ENCODE measurements at regions not wholly inside any gene's neighbourhood (a gene's known extent, or its start where the extent isn't known, plus 50 kb on each side); places are given as distances from the start of the nearest gene placed in this dataset.

DNA sequence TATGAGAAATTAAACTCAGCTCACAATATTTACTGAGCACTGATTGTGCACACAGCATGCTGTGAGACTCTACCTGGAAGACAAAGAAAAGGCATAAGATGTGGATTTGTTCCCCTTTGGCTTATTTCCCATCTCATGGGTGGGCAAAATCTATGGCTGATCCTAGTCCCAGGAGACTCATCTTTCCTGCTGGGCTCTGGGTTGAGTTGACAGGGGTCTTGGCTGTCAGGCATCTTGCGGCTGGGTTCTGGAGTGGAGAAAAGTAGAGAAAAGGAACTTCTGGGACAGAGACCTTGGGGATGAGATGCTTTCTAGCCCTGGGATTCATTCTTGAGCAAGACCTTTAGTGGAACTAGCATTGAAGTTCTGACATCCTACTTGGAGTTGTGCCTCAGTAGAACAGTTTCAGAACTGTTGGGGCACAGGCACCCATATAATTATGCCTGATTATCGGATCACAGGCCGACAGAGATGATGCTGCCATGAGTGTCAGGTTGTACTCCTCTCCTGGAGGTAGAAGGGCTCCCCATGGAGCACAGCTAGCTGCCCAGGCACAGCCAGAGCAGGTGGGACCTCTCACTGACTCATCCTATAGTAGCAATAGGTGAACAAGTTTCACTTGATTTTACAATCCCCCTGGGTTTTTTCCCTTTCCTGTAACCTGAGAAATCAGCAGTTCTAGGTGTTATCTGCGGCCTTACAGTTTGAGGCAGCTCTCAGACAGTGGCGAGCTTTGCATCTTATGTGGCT is 260.9 kb downstream of the CYRIA start:
- Mint-ChIP-seq H3K27me3 (ENCODE audit: unreplicated experiment) (peaks cover 2% of the 10 kb centered on the region), H3K4me1 (ENCODE audit: low read depth, unreplicated experiment) (peaks cover 4% of the 10 kb centered on the region), H3K4me3 (ENCODE audit: unreplicated experiment) (no peak overlapping the region), H3K9me3 (ENCODE audit: unreplicated experiment) (no peaks in the 10 kb centered on the region), H3K36me3 (ENCODE audit: unreplicated experiment) (no peaks in the 10 kb centered on the region), H3K27ac (ENCODE audit: unreplicated experiment) (no peak overlapping the region)
- TF ChIP-seq, protein P1, sequence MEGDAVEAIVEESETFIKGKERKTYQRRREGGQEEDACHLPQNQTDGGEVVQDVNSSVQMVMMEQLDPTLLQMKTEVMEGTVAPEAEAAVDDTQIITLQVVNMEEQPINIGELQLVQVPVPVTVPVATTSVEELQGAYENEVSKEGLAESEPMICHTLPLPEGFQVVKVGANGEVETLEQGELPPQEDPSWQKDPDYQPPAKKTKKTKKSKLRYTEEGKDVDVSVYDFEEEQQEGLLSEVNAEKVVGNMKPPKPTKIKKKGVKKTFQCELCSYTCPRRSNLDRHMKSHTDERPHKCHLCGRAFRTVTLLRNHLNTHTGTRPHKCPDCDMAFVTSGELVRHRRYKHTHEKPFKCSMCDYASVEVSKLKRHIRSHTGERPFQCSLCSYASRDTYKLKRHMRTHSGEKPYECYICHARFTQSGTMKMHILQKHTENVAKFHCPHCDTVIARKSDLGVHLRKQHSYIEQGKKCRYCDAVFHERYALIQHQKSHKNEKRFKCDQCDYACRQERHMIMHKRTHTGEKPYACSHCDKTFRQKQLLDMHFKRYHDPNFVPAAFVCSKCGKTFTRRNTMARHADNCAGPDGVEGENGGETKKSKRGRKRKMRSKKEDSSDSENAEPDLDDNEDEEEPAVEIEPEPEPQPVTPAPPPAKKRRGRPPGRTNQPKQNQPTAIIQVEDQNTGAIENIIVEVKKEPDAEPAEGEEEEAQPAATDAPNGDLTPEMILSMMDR (IDR thresholded peaks at IDR 0.05; ENCODE audit: partially characterized antibody, unreplicated experiment), result no peak
- no peak for DNase-seq

DNA sequence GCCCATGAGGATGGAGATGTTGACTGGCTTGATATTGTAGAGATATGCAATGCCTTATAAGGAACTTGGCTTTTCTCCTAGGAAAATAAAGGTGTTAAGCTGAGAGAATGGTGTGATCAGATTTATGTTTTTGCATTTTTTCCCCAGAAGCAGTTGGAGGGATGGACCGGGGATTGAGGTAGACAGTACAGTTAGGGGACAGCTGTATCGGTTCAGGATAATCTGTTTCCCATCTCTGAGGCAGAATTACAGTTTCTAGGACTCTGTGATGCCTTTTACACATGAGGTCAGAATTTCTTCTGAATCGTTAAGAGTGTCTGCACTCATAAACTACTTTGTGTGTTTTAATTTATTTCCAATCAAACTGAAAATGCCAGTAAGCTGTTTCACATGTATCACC is 261.5 kb downstream of the CYRIA start:
- H3K4me1 Mint-ChIP-seq (ENCODE audit: low read depth, unreplicated experiment), result peaks cover 4% of the 10 kb centered on the region
- DNase-seq, result no peak
- TF ChIP-seq, protein P1 (IDR thresholded peaks at IDR 0.05; ENCODE audit: partially characterized antibody, unreplicated experiment), result no peak
- H3K36me3 Mint-ChIP-seq (ENCODE audit: unreplicated experiment), result no peaks in the 10 kb centered on the region
- H3K4me3 Mint-ChIP-seq (ENCODE audit: unreplicated experiment), result no peak overlapping the region
- H3K9me3 Mint-ChIP-seq (ENCODE audit: unreplicated experiment), result no peaks in the 10 kb centered on the region
- H3K27ac Mint-ChIP-seq (ENCODE audit: unreplicated experiment), result no peak overlapping the region
- H3K27me3 Mint-ChIP-seq (ENCODE audit: unreplicated experiment), result peaks cover 2% of the 10 kb centered on the region

DNA sequence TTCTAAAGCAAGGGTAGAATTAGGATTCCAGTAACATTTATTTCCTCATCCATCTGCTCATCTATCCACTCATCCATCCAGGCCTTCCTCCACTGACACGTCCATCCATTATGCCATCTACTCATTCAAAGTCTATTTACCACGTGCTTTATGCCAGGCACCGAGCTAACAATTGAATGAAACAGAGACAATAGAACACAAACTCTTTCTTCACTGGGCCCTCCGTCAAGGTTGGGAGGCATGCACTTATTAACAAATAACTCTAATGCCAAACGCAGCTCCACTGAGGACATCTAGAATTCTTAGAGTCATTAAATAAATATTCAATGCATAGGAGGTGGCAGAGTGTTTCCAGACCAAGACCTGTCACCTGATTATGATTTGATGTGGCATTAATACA is 262.7 kb downstream of the CYRIA start:
- H3K36me3 Mint-ChIP-seq (ENCODE audit: unreplicated experiment), result no peaks in the 10 kb centered on the region
- H3K9me3 Mint-ChIP-seq (ENCODE audit: unreplicated experiment), result no peaks in the 10 kb centered on the region
- no peak overlapping the region for H3K27ac Mint-ChIP-seq (ENCODE audit: unreplicated experiment)
- no peak overlapping the region for H3K4me3 Mint-ChIP-seq (ENCODE audit: unreplicated experiment)
- DNase-seq, result no peak
- peaks cover 2% of the 10 kb centered on the region for H3K27me3 Mint-ChIP-seq (ENCODE audit: unreplicated experiment)
- TF ChIP-seq, protein P1 (IDR thresholded peaks at IDR 0.05; ENCODE audit: partially characterized antibody, unreplicated experiment), result no peak
- peaks cover 4% of the 10 kb centered on the region for H3K4me1 Mint-ChIP-seq (ENCODE audit: low read depth, unreplicated experiment)

DNA sequence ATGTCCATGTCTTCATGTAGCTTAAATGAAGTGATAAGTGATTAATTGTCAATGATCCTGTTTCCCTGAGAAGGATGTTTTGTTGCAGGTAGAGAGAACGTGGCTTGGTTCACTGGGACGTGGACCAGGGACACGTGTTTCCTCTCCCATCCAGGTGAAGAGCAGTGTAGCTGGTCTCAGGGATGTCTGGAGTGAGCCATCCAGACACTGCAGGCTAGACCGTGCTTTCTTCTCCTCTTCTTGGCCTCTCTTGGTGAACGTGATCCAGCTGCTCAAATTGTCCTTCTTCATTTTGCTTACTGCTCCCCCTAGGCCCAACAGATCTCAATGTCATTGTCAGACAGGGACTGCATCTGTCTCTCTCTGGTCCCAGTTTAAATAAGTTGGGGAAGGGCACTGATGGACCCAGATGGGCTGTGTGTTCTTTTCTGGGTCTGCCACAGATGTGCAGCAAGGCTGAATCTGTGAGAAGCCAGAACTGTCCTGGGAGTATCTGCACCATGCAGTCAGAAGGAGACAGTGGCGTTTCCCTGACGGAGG is 263.8 kb downstream of the CYRIA start:
- H3K4me3 Mint-ChIP-seq (ENCODE audit: unreplicated experiment), result no peak overlapping the region
- peaks cover 2% of the 10 kb centered on the region for H3K27me3 Mint-ChIP-seq (ENCODE audit: unreplicated experiment)
- H3K9me3 Mint-ChIP-seq (ENCODE audit: unreplicated experiment), result no peaks in the 10 kb centered on the region
- no peaks in the 10 kb centered on the region for H3K36me3 Mint-ChIP-seq (ENCODE audit: unreplicated experiment)
- TF ChIP-seq, protein P1 (IDR thresholded peaks at IDR 0.05; ENCODE audit: partially characterized antibody, unreplicated experiment), result no peak
- H3K27ac Mint-ChIP-seq (ENCODE audit: unreplicated experiment), result no peak overlapping the region
- peaks cover 4% of the 10 kb centered on the region for H3K4me1 Mint-ChIP-seq (ENCODE audit: low read depth, unreplicated experiment)
- DNase-seq, result no peak

- Mint-ChIP-seq H3K4me1 (ENCODE audit: low read depth, unreplicated experiment) (peaks cover 4% of the 10 kb centered on the region), H3K27me3 (ENCODE audit: unreplicated experiment) (peaks cover 2% of the 10 kb centered on the region), H3K36me3 (ENCODE audit: unreplicated experiment) (no peaks in the 10 kb centered on the region), H3K4me3 (ENCODE audit: unreplicated experiment) (no peak overlapping the region), H3K27ac (ENCODE audit: unreplicated experiment) (no peak overlapping the region), H3K9me3 (ENCODE audit: unreplicated experiment) (no peaks in the 10 kb centered on the region)
- TF ChIP-seq, protein P1 (IDR thresholded peaks at IDR 0.05; ENCODE audit: partially characterized antibody, unreplicated experiment), result no peak
- DNase-seq, result no peak
These were observed 265.5 kb downstream of the CYRIA start for GRCh38 chr2:16400127-16400623.
